ENCODE measurements at regions not wholly inside any gene's neighbourhood (a gene's known extent, or its start where the extent isn't known, plus 50 kb on each side); places are given as distances from the start of the nearest gene placed in this dataset.

DNA sequence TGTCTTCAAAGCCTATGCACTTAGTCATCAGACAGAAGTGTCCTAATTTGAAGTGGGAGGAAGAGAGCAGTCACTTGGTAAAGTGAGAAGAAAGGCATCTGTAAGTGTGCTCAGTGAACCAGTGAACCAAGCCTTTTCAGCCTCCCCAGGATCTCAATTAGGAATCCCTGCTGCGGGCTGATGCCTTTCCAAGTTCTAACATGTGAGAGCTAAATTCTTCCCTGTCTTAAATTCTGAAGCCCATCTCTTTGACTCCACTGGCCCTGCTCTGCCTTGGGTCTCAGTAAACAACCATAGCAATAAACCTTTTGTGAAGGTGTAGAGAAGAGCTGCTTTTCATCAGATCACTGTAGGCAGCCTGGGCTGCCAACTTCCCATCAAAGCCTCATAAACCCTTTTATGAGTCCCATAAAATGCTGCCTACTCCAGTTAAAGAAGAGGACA, 701.2 kb upstream of the LCORL start (continued):
- TF ChIP-seq SIN3A (IDR thresholded peaks at IDR 0.05; ENCODE audit: borderline replicate concordance, low read depth, low read length) (no peak), POLR2AphosphoS5 (IDR thresholded peaks at IDR 0.05; ENCODE audit: low read depth, low read length) (no peak), GABPA (IDR thresholded peaks at IDR 0.05; ENCODE audit: low read depth) (no peak), RCOR1 (IDR thresholded peaks at IDR 0.05; ENCODE audit: low read length) (no peak), ELF1 (IDR thresholded peaks at IDR 0.05) (no peak), FOSL2 (IDR thresholded peaks at IDR 0.05; ENCODE audit: borderline replicate concordance, low read depth) (no peak), JUND (IDR thresholded peaks at IDR 0.05) (no peak), GATA2 (CRISPR knock-in tag; IDR thresholded peaks at IDR 0.05) (no peak)
- TF ChIP-seq, protein P1, sequence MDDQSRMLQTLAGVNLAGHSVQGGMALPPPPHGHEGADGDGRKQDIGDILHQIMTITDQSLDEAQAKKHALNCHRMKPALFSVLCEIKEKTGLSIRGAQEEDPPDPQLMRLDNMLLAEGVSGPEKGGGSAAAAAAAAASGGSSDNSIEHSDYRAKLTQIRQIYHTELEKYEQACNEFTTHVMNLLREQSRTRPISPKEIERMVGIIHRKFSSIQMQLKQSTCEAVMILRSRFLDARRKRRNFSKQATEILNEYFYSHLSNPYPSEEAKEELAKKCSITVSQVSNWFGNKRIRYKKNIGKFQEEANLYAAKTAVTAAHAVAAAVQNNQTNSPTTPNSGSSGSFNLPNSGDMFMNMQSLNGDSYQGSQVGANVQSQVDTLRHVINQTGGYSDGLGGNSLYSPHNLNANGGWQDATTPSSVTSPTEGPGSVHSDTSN (IDR thresholded peaks at IDR 0.05): no peak

DNA sequence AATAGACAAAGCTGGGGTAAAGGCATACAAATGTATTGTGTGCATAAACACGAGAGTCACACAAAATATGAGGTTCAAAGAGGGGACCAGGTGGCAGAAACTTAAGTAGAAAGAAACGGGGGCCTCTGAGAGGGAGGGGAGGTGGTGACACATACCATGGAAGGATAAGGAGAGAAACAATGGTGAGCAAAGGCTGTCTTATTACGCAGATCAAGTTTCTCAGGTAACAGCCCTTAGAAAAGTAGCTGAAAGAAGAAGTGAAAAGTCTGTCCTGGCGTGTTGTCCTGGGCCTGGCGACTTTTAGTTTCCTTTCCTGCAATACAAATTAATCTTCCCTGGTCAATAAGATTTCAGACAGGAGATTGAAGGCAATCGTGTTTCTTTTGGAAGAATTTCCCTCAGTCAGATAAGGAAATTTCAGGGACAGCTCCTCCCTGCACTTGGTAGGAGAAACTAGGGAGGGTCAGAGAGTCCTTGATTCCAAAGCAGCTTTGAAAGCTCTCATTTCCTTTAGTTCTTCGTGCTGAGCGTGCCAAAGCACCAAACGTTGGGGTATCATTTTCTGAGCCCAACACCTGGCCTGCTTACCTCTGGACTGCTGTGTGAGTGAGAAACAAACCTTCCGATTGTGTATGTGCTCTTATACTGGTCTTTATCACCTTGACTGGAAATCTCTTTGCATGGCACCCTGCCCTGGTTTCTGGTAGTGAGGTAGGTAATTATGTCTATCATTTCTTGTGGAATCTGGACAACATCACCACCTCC, 676.7 kb upstream of the LCORL start:
- Histone ChIP-seq H4K20me1 (ENCODE audit: insufficient read depth) (no peaks in the 10 kb centered on the region), H3K9me2 (no peaks in the 10 kb centered on the region), H3F3A (replicated peaks; ENCODE audit: insufficient read depth) (no peaks in the 10 kb centered on the region), H3K36me3 (replicated peaks in 1 of 2; ENCODE audit: control insufficient read depth in 1 of 2, insufficient read depth in 2 of 2, low read length in 1 of 2) (no peaks in the 10 kb centered on the region), H3K27ac (ENCODE audit: low read depth in 2 of 2, low read length in 1 of 2) (no peak overlapping the region), H3K9me3 (no peaks in the 10 kb centered on the region), H3K4me3 (ENCODE audit: low read depth in 2 of 2, low read length in 1 of 2) (no peak overlapping the region), H3K27me3 (ENCODE audit: insufficient read depth) (no peaks in the 10 kb centered on the region), H3K4me2 (no peak overlapping the region), H3K9ac (no peak overlapping the region), H2AFZ (ENCODE audit: low read depth) (no peak overlapping the region), H3K4me1 (ENCODE audit: control insufficient read depth in 1 of 2, insufficient read depth in 2 of 2, low read depth in 1 of 2, low read length in 1 of 2) (no peaks in the 10 kb centered on the region), H3K79me2 (ENCODE audit: insufficient read depth) (no peaks in the 10 kb centered on the region)
- CTCF ChIA-PET: interaction anchor here (1.2 kb wide), 1 partner anchor 236 kb away, joined by 3 read pairs; no protein-coding TSS in a partner anchor
- 25% methylated on average over 10 of the region's 10 CpGs for WGBS (ENCODE audit: low lambda C conversion rate)
- TF ChIP-seq, protein P1 (IDR thresholded peaks at IDR 0.05): no peak
- TF ChIP-seq, protein P2, sequence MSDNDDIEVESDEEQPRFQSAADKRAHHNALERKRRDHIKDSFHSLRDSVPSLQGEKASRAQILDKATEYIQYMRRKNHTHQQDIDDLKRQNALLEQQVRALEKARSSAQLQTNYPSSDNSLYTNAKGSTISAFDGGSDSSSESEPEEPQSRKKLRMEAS (IDR thresholded peaks at IDR 0.05; ENCODE audit: low read depth): no peak
- TF ChIP-seq, protein P3, sequence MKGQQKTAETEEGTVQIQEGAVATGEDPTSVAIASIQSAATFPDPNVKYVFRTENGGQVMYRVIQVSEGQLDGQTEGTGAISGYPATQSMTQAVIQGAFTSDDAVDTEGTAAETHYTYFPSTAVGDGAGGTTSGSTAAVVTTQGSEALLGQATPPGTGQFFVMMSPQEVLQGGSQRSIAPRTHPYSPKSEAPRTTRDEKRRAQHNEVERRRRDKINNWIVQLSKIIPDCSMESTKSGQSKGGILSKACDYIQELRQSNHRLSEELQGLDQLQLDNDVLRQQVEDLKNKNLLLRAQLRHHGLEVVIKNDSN (IDR thresholded peaks at IDR 0.05; ENCODE audit: borderline replicate concordance, low read depth): no peak
- TF ChIP-seq, protein P4, sequence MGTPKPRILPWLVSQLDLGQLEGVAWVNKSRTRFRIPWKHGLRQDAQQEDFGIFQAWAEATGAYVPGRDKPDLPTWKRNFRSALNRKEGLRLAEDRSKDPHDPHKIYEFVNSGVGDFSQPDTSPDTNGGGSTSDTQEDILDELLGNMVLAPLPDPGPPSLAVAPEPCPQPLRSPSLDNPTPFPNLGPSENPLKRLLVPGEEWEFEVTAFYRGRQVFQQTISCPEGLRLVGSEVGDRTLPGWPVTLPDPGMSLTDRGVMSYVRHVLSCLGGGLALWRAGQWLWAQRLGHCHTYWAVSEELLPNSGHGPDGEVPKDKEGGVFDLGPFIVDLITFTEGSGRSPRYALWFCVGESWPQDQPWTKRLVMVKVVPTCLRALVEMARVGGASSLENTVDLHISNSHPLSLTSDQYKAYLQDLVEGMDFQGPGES (IDR thresholded peaks at IDR 0.05; ENCODE audit: low read depth, low read length): no peak
- TF ChIP-seq RXRA (IDR thresholded peaks at IDR 0.05; ENCODE audit: borderline replicate concordance, low read depth) (no peak), GATA2 (CRISPR knock-in tag; IDR thresholded peaks at IDR 0.05) (no peak), FOXM1 (IDR thresholded peaks at IDR 0.05; ENCODE audit: low read depth) (no peak)
- DNase-seq: no peak
- POLR2A ChIA-PET: no interaction called here

All from SK-N-SH (cell line).